ENCODE measurements at regions not wholly inside any gene's neighbourhood (a gene's known extent, or its start where the extent isn't known, plus 50 kb on each side); places are given as distances from the start of the nearest gene placed in this dataset.
"Not testable (repeated sequence)": the region's sequence is repeated elsewhere in the genome, so short reads cannot be mapped to it uniquely, and the experiment has no call there.

DNA sequence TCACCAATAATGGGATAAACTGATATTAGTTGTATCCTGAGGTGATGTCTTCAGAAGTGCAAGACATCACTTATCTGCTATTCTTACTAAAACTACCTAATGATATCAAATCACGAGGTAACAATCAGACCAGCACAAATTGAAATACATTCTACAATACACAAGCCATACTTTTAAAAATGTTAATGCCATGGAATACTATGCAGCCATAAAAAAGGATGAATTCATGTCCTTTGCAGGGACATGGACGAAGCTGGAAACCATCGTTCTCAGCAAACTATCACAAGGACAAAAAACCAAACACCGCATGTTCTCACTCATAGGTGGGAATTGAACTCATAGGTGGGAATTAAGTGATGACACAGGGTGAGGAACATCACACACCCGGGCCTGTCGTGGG lies 129.3 kb downstream of the SST start:
- DNase-seq (ENCODE audit: low read depth, low spot score), result no peak

DNA sequence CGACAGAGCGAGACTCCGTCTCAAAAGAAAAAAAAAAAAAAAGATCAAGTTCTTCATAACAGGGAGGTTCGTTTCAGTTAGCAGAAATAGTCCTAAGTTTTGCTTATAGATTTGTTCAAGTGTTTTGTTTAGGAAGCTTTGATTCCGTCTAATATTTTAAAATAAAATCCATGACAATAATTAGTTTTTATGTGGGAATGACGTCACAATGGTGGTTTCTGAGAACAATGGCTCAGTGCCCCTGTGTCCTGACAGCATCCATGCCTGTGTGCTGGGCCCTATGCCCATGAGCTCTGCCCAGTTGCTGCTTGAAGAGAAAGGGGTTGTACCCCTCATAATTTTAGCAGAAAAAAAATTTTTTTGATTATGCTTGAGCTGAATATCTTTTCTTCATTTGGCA lies 134.0 kb downstream of the SST start:
- DNase-seq (ENCODE audit: low read depth, low spot score), result no peak

DNA sequence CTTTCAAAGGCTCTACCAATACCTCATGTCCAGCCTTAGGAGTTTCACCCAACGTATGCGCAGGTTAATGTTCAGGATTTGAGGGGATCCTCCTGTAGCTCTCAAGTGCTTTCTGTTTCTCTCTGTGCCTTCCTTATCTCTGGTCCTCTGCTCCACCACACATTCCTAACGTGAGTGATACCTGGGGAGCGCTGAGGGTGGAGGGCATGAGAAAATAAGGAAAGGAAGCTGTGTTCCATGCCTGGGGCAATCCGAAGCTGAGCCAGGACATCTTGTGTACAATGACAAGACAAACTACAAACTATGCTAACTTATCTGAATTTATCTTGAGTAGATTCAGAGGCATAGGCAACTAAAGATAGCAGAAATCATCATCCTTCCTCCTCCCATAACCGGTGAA lies 136.4 kb downstream of the SST start:
- no peak for DNase-seq (ENCODE audit: low read depth, low spot score)

DNA sequence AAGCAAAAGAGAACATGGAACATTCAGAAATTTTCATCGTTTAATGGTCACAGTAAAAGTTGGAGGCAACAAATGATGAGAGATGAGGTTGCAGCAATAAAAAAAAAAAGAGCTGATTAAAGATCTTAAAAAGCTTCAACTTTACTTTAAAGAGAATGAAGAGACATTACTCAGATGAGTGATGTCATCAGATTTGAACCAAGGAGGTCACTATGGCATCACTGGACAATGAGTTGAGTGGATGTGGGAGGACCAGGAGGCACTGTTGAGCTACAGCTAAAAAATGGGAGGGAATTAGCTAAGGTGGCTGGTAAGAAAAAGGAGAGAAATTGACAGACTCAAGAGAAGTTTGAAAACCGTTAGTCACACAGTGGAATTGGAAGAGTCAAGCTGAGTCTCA lies 138.4 kb downstream of the SST start:
- DNase-seq (ENCODE audit: low read depth, low spot score), result no peak

DNA sequence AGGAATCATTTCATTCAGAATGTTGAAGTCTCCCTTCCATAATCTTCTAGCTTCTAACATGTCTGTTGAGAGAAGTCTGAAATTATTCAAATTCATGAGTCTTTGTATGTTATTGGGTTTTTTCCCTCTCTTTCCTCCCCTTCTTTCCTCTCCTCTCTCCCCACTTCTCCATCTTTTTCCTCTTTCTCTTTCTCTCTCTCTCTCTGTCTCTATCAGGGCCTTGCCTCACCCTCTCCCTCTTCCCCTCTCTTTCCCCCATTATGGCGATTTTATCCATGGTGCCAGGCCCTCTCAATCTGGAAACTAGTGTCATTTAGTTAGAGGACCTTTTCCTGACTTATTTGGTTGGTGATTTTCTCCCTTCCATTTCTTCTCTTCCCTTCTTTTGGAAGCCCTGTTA lies 147.3 kb downstream of the SST start:
- no peak for DNase-seq (ENCODE audit: low read depth, low spot score)

DNA sequence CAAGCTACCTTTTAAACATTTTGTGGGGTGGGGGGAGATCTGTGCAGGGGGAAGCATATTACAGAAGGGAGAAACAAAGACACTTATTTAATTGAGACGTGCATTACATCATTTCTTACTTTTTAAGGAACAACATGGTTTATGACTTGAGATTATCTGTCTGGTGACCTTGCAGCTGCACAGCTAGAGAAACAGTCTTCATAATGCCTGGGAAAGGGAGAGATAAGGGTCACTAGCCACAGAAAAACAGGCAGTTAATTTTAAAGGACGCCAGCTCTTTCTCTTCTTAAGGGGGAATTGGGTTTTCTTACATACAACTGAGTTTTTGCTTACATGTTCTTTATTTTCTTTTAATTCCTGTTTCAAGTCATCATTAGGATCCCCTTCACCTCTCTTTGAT lies 147.9 kb downstream of the SST start:
- DNase-seq (ENCODE audit: low read depth, low spot score), result no peak

DNA sequence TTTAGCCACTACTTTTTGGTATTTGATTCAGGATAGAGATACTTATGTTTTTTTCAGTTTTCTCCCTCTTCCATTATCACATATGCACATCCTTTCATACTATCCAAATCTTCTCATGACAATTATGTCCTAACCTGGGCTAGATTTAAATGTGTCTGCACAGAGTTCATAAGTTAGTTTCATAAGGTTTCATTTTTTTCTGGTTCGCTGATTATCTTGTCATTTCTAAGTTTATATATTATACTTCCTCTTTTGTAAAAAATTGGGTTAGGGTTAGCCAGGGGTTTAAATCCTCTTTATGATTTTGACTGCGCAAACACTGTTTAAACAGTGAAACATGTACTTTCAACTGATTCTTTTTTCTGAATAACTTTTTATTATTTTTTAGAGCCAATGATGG lies 148.6 kb downstream of the SST start:
- no peak for DNase-seq (ENCODE audit: low read depth, low spot score)

DNA sequence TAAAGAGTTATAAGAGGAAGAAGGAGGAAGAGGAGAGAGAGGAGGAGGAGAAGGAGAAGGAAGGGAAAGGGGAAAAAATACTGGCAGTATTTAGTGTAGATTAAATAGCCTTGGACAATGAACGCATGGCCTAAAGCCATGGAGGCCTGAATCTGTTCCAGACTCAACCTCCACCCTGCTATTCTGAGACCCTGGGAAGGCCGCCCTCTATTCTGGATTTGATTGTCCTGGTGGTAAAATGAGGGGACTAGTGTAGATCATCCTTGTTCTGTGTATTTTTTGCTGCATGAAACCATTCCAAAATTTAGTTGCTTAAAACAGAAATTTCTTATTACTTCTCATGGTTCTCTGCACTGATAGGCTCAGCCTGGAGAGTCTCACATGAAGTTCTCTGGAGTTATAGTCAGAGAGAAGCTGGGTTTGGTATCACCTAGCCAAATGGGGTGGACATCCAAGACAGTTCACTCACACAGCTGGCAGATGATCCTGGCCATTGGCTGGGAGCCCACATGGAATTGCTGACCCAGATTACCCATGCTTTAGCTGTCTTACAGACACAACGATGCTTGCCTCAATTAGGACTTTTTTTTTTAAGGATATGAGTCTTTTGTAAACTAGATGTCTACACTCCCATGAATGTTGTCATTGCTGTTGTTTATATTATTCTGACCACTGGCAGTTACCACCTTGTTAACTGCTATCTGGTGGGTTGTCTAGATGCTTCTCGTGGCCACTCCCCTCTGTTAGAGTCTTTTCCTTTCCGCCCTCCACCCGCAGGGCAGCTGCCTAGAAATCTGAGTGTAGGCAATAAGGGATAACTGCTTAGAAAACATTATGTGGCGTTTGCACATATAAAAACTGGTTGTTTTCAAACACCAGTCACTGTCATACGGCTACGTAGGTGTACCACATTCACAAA lies 149.9 kb downstream of the SST start:
- DNase-seq (ENCODE audit: low read depth, low spot score), result no peak

DNA sequence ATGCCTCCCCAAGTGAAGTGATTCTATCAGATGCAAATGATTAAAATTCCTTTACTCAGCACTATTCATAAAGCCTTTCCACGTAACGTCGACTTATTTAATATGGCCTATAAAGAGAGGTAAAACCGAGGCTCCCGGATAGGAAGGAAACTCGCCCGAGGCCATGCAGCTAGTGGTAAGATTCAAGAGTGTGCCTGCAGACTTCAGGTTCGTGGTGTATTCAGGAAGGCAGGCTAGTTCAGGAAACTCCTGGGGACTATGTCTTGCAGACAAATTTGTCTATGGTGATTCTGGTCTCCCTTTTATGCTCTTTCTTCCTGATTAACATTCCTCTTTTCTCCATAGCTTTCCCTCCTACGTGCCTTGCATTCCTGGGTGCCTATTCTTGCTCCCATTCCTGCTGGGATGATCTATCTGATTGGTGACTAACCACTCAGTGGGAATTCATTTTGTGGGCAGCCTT lies 150.7 kb downstream of the SST start:
- DNase-seq (ENCODE audit: low read depth, low spot score), result no peak

DNA sequence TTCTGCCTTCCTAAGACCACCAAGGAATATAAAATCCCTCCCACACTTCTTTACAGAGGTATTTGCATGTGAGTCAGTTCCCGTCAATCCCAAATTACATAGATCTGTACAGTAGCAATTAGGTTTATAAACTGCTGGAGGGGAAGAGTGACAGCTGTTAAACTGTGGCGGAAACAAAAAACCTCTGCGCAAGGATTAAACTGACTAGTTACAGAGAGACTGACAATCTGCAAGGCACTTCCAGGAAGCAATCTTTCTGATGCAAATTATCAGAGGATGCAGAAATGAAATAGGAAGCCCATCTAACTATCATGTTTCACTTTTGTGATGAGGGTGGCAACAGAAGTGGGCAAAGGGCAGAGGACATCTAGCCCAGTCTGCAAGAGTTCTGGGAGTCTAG lies 150.4 kb downstream of the RTP4 start:
- no peak for DNase-seq (ENCODE audit: low read depth, low spot score)

DNA sequence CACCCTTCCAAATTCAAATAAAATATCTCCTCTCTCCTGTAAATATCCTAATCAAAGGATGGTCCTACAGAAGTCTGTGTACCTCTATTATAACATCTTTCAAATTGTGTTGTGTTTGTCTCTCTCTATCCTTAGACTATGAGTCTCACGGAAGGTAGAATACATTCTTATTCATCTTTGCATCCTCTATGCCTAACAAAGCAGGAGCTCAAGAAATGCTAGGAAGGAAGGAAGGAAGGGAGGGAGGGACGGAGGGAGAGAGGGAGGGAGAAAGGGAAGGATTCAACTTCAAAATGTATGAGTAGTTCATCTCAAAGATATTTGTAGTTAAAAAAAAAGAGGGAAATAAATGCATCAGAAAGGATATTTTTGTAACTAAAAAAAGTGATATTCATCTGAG lies 150.0 kb downstream of the RTP4 start:
- no peak for DNase-seq (ENCODE audit: low read depth, low spot score)

DNA sequence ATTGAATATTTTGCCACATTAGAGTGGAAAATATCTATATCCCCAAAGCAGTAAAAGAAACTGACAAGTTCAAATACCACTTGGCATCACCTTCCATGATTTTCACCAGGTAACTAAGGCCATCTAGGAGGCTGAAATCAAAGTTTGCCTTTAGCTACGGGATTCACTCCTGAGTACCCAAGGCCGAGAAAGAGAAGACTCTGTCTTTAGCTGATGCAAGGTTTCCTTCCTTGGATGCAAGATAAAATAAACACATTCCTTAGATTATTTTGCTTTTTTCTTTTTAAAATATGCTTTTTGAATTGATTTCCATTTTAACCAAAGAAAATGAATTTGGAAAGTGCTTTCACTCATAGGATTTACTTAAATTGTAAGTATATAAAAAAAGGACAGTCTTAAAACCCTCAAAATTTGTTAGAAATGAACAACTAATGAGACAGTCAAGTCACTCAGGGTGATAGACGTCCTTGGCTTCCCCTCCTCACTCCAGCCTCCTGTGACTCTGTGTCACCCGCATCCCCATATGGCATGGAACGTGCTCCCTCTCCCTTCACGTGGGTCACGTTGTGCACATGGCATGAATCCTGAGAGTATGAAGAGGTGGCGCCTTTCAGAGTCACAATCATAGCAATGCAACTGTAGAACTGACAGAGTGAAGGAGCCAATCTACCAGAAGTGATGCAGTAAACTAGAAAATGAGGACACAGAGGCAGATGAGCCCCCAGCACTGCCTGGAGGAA lies 148.4 kb downstream of the RTP4 start:
- DNase-seq (ENCODE audit: low read depth, low spot score), result no peak

DNA sequence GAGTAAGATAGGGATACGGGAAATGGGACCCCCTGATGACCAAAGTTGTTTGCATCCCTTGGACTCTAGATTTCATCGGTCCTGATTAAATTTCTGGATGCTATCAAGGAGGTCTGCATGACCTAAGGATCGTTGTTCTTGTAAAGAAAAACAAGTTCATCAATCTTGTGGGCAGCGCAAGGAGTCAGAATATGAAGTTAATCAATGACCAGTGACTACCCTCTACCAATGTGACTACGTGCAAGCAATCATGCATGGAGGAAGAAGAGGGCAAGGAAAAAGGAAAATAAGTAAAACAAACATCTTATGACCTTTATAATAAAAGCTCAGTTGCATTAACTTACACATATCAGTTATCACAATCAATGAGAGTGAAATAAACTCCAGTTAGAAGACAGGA lies 139.7 kb downstream of the RTP4 start:
- no peak for DNase-seq (ENCODE audit: low read depth, low spot score)

DNA sequence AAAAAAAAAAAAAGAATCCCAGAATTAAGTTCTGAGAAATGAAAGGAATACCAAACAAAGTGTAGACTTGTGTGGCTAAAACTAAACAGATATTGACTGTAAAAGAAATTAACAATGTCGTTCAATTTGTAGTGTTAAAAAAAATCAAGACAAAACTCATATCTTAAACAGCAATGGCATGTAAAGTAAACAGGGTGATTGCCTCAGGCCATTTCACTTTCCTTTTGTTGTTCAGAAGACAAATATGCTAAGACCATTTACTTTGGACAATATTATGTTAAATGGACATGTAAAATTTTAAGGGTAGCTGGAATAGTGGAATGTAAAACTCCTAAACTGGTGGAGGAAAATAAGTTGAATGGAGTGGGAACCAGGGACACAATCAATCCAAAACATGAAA lies 139.1 kb downstream of the RTP4 start:
- DNase-seq (ENCODE audit: low read depth, low spot score), result no peak

DNA sequence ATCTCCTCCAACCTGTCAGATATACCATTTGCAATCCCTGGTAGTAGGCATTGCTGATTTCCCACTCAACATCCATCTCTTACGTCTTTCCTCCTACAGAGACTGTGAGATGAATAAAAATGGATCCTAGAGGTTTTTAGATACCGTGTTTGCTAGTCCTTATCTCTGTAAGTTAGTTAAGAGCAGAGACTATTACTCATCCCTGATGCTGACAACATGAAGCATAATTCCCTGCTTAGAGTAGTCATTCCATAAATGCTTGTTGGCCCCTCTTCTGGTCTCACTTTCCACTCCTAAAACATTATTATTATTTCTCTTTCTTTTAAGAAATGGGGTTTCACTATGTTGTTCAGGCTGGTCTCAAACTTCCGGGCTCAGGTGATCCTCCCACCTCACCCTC lies 136.2 kb downstream of the RTP4 start:
- no peak for DNase-seq (ENCODE audit: low read depth, low spot score)

DNA sequence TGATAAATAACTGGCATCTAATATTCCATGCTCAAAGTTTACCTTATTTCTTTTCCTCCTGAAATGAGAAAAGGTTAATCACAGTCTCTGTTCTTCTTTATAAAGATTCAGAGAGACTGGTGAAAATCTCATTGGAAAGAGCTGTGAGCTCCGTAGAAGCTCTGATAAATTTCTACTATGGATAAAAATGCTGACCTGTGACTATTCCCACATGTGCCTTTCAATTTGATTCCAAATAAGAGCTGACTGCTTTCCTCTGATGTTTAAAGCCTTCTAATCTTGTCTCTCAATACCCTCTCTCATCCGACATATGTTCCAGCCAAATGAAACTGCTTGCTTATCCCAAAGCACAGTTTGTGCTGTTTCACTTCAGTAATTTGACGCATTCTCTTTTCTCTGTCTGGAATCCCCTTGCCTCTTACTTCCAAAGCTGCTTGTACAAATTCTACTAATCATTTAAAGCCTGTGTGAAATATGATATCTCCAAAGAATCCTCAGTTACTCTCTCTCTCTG lies 130.1 kb downstream of the RTP4 start:
- DNase-seq (ENCODE audit: low read depth, low spot score), result no peak

DNA sequence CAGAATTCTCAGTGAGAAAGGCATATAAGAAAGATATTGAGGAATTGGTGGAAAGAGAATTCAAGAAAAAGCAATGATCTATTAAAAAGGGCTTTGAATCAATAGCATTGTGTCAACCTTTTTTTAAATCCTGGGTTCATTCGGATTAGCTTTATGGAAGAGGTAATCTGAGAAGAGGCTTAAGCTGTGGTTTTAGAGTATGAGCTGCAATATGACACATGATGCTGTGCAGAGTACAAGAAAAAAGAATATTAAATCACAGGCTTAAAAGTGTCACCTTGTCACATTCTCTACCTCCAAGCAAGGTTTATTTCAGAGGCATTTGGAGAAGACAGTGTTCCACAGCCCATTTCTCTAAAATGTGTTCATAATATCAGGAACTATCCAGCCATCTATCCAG lies 128.9 kb downstream of the RTP4 start:
- no peak for DNase-seq (ENCODE audit: low read depth, low spot score)

DNA sequence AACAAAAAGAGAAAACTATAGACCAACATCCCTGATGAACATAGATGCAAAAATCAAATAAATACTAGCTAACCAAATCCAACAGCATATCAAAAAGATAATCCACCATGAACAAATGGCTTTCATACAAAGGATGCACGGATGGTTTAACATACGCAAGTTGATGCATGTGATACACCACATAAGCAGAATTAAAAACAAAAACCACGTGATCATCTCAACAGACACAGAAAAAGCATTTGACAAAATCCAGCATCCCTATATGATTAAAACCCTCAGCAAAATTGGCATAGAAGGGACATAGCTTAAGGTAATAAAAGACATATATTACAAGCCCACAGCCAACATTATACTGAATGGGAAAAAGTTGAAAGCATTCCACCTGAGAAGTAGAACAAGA lies 125.9 kb downstream of the RTP4 start:
- not testable (repeated sequence) for DNase-seq (ENCODE audit: low read depth, low spot score)

DNA sequence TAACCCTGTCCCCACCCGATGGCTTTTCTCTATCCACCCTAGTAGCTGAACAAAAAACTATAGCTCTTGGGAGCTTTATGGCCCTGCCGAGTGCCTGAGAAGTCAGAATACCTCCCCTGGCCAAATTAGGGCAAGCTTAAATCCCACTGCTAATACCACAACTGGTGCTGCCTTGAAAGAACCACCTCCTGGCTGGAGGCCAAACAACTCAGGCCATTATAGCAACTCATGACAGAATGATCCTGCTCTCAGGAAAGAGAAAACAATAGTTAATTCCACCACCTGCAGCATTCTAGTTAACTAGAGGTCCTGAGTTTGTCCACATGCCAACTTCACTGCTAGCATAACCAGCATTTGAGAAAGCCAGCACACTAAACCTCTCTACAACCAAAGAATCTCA lies 123.2 kb downstream of the RTP4 start:
- no peak for DNase-seq (ENCODE audit: low read depth, low spot score)

DNA sequence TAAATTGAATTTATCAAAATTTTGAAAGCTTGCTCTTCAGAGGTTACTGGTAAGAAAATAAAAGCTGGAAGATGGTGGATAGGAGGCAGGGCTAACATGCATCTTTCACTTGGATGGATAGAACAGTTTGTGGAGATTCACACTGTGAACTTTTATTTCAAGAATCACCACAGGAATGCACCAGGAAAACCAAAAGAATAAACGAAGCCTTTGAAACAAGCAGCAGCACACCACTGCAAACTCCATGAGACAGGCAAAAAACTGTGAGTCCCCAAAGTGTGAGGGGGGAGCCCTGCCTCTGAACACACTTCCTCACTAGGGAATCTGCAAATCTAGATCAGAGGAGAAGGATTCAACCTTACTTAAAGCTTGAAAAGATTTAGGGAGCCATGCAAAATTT lies 122.2 kb downstream of the RTP4 start:
- DNase-seq (ENCODE audit: low read depth, low spot score), result no peak

DNA sequence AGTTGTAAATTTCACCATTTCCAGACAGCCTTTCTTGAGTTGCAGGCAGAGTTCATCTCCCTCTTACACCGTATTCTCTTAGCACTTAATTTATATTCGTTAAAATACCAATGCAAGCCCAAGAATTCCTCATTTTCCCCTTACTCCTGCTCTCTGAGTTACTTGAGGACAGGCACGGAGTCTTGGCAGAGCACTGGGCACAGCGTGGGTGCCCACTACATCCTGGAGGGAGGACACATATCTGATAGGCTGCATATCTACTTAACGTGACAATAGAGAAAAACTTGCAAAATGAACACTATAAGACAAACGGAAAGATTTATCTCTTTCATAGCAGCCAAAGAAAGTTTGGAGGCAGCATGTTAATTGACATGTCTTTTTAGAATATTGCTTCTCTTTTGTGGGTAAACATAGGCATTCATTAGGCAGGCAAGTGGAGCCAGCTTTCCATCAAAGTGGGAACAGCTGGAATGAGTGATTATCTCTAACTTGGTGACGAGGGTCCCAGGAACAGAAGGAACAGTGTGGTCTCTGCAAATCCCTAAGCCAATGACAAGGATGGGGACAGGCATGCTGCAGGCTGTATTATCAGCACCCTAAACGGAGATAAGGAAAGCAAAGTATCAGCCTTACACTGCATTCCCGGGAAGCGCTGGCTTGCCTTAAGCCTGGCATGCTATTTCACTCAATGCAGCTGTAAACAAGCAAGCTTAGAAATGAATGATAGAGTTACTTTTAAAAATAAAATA lies 116.5 kb downstream of the RTP4 start:
- no peak for DNase-seq (ENCODE audit: low read depth, low spot score)

DNA sequence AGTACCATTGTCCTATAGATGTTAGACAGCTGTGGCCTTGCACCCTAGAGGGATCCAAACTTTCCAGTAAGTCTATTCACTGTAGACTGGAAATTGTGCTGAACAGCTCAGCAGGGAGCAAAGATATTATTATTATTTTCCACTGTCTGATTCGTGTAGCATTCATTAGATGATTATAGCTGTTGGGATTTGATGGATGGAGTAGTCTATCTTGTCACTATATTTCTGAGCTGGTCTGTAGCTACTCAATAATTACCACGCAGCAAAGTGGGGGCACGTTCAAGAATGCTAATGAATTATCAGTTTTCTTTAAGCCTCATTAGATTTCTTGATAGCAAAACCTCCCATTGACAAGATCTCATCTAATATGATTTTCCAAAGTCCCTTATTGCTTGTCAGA lies 113.2 kb downstream of the RTP4 start:
- DNase-seq (ENCODE audit: low read depth, low spot score), result no peak
